Peyer's patch (tissue), 4 donors: ENCODE measurements at regions not wholly inside any gene's neighbourhood (a gene's known extent, or its start where the extent isn't known, plus 50 kb on each side); places are given as distances from the start of the nearest gene placed in this dataset.

Experiments used
- DNase-seq, 3 donors: peaks; one replicate each; pipeline ENCODE4 v3.0.0-alpha.2; 2017 to 2019
- H3K27ac ChIP-seq, 4 donors: fragments of 200-600 bp; sonication (generic); one replicate each; pipeline ENCODE4 v1.5.1; 2016 to 2019
- H3K27me3 ChIP-seq, 2 donors: fragments of 200-600 bp; sonication (generic); one replicate each; pipeline ENCODE4 v1.5.1; 2019
- H3K36me3 ChIP-seq, 3 donors: fragments of 200-600 bp; sonication (generic); one replicate each; pipeline ENCODE4 v1.5.1; 2016 to 2019
- H3K4me1 ChIP-seq, 4 donors: fragments of 200-600 bp; sonication (generic); one replicate each; pipeline ENCODE4 v1.5.1; 2016 to 2019
- H3K4me3 ChIP-seq, 4 donors: fragments of 200-600 bp; sonication (generic); 1 replicate in 3 of 4; 2 replicates in 1 of 4; pipeline ENCODE4 v1.5.1; 2016 to 2019; ENCODE audit warnings: mild to moderate bottlenecking in 1 of 4
- H3K9me3 ChIP-seq, 4 donors: fragments of 200-600 bp; sonication (generic); one replicate each; pipeline ENCODE4 v1.5.1; 2016 to 2019; ENCODE audit warnings: mild to moderate bottlenecking in 1 of 4
- CTCF ChIP-seq, 6 experiments: fragments of 450-650 bp in 4 of 6; fragments of 200-600 bp in 2 of 6; sonication (generic) in 1 of 6; IDR thresholded peaks; one replicate each; pipeline ENCODE4 v1.5.1; 2017 to 2019; ENCODE audit warnings: antibody characterized with exemption in 6 of 6, mild to moderate bottlenecking in 3 of 6, moderate library complexity in 1 of 6
- POLR2A ChIP-seq, 2 donors: fragments of 450-650 bp; IDR thresholded peaks; one replicate each; pipeline ENCODE4 v1.5.1; 2017; ENCODE audit warnings: antibody characterized with exemption in 2 of 2, mild to moderate bottlenecking in 2 of 2, moderate library complexity in 2 of 2

GRCh38 chr12:108400056-108400455 is 60.9 kb upstream of the CMKLR1 start:
- no peak for TF ChIP-seq POLR2A (IDR thresholded peaks at IDR 0.05)
- no peak for TF ChIP-seq CTCF (IDR thresholded peaks at IDR 0.05)
- no peak for DNase-seq
- Histone ChIP-seq H3K36me3 (no peaks in the 10 kb centered on the region), H3K4me1 (no peaks in the 10 kb centered on the region), H3K27ac (no peak overlapping the region), H3K4me3 (no peak overlapping the region), H3K27me3 (no peaks in the 10 kb centered on the region), H3K9me3 (no peaks in the 10 kb centered on the region)

GRCh38 chr12:108399514-108399913 is 60.4 kb upstream of the CMKLR1 start:
- no peaks in the 10 kb centered on the region for H3K9me3 ChIP-seq
- H3K27ac ChIP-seq: no peak overlapping the region
- no peaks in the 10 kb centered on the region for H3K4me1 ChIP-seq
- no peaks in the 10 kb centered on the region for H3K36me3 ChIP-seq
- peak in 1 of 3 donors; percentile 54 for DNase-seq
- H3K27me3 ChIP-seq: no peaks in the 10 kb centered on the region
- H3K4me3 ChIP-seq: no peak overlapping the region
- TF ChIP-seq POLR2A (IDR thresholded peaks at IDR 0.05) (no peak), CTCF (IDR thresholded peaks at IDR 0.05) (no peak)

- Histone ChIP-seq H3K4me1 (no peaks in the 10 kb centered on the region), H3K9me3 (no peaks in the 10 kb centered on the region), H3K27me3 (no peaks in the 10 kb centered on the region), H3K27ac (no peak overlapping the region), H3K4me3 (no peak overlapping the region), H3K36me3 (no peaks in the 10 kb centered on the region)
- TF ChIP-seq POLR2A (IDR thresholded peaks at IDR 0.05) (no peak), CTCF (IDR thresholded peaks at IDR 0.05) (no peak)
- DNase-seq: no peak
Measured at GRCh38 chr12:108394196-108394595, 55.1 kb upstream of the CMKLR1 start.

- no peak for DNase-seq
- no peak for TF ChIP-seq CTCF (IDR thresholded peaks at IDR 0.05)
- TF ChIP-seq POLR2A (IDR thresholded peaks at IDR 0.05): no peak
- Histone ChIP-seq H3K4me1 (no peaks in the 10 kb centered on the region), H3K36me3 (no peaks in the 10 kb centered on the region), H3K27ac (no peak overlapping the region), H3K27me3 (no peaks in the 10 kb centered on the region), H3K4me3 (no peak overlapping the region), H3K9me3 (no peaks in the 10 kb centered on the region)
Measured at GRCh38 chr12:108392284-108392683, 53.2 kb upstream of the CMKLR1 start.

GRCh38 chr12:108390495-108391203 is 51.5 kb upstream of the CMKLR1 start:
- H3K4me1 ChIP-seq: no peaks in the 10 kb centered on the region
- no peak overlapping the region for H3K4me3 ChIP-seq
- TF ChIP-seq POLR2A (IDR thresholded peaks at IDR 0.05) (no peak), CTCF (IDR thresholded peaks at IDR 0.05) (no peak)
- no peak overlapping the region for H3K27ac ChIP-seq
- no peak for DNase-seq
- H3K9me3 ChIP-seq: no peaks in the 10 kb centered on the region
- H3K27me3 ChIP-seq: no peaks in the 10 kb centered on the region
- no peaks in the 10 kb centered on the region for H3K36me3 ChIP-seq

GRCh38 chr12:108389544-108389943 is 50.4 kb upstream of the CMKLR1 start:
- no peak overlapping the region for H3K27ac ChIP-seq
- DNase-seq: no peak
- no peaks in the 10 kb centered on the region for H3K27me3 ChIP-seq
- no peaks in the 10 kb centered on the region for H3K4me1 ChIP-seq
- TF ChIP-seq CTCF (IDR thresholded peaks at IDR 0.05) (no peak), POLR2A (IDR thresholded peaks at IDR 0.05) (no peak)
- no peaks in the 10 kb centered on the region for H3K9me3 ChIP-seq
- H3K4me3 ChIP-seq: no peak overlapping the region
- H3K36me3 ChIP-seq: no peaks in the 10 kb centered on the region
